ENCODE measurements at regions not wholly inside any gene's neighbourhood (a gene's known extent, or its start where the extent isn't known, plus 50 kb on each side); places are given as distances from the start of the nearest gene placed in this dataset.

DNA sequence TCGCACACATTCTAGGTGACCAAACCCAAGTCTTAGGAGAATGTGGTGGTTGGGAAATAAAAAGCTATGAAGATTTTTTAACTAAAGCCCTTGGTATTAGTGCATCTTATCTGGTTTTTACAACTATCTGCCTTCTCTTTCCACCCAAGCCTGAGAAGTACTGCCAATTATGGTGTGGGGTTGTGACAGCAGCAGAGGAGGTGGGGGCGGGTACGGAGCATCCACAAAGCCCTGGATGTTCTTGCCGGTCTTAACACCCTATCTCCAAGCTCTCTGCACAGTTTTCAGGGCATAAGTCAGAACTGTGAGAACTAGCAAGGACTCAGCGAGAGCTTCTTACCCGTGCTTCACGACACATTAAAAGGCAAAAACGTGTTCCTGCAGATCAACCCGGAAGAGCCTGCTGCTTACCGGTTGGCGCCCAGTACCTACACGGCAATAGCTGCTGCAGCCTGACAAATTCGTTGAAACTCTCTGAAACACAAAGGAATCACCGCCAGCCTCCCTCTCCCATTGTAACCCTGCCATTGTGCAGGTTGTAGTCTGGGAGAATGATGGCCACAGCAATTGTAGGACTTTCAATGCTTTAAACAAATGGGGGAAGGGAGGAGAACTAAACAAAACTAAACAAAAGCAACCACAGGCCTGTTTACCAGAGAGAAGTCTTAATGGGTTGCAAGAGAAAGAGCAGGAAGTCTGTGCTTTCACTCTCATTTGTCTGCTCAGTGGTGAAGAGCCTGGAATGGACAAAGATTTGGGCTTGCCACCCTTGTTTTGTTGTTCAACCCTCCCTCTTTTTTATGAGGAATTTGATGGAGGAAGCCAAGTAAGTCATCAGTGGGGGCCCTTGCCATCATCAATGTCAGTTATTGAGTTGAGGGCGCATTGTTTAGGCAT, 461.0 kb upstream of the JARID2 start:
- TF ChIP-seq MXI1 (conservative IDR thresholded peaks at IDR 0.05; ENCODE audit: poor library complexity, severe bottlenecking) (no peak), RAD21 (conservative IDR thresholded peaks at IDR 0.05) (no peak)
- TF ChIP-seq, protein P1, sequence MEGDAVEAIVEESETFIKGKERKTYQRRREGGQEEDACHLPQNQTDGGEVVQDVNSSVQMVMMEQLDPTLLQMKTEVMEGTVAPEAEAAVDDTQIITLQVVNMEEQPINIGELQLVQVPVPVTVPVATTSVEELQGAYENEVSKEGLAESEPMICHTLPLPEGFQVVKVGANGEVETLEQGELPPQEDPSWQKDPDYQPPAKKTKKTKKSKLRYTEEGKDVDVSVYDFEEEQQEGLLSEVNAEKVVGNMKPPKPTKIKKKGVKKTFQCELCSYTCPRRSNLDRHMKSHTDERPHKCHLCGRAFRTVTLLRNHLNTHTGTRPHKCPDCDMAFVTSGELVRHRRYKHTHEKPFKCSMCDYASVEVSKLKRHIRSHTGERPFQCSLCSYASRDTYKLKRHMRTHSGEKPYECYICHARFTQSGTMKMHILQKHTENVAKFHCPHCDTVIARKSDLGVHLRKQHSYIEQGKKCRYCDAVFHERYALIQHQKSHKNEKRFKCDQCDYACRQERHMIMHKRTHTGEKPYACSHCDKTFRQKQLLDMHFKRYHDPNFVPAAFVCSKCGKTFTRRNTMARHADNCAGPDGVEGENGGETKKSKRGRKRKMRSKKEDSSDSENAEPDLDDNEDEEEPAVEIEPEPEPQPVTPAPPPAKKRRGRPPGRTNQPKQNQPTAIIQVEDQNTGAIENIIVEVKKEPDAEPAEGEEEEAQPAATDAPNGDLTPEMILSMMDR (IDR thresholded peaks at IDR 0.05; ENCODE audit: poor library complexity, severe bottlenecking): no peak
